CD8-positive, alpha-beta memory T cell (primary cell): ENCODE measurements at regions not wholly inside any gene's neighbourhood (a gene's known extent, or its start where the extent isn't known, plus 50 kb on each side); places are given as distances from the start of the nearest gene placed in this dataset.

Source experiments
- CTCF ChIA-PET: fragments of 350-600 bp; sonication (Branson Sonifier 250); formaldehyde crosslinking; loops from one replicate; lab custom pipeline; 2021; ENCODE audit warnings: antibody characterized with exemption; lab: Charles Lee
- POLR2A ChIA-PET: fragments of 350-600 bp; sonication (Branson Sonifier 250); formaldehyde crosslinking; loops from one replicate; lab custom pipeline; 2021; ENCODE audit warnings: antibody characterized with exemption; lab: Charles Lee
- DNase-seq, 5 donors: peaks; one replicate each; pipeline versions ENCODE4 v3.0.0 to v3.0.0-alpha.2; 2020 to 2022; ENCODE audit warnings: mixed read lengths in 1 of 5
- H3K27ac ChIP-seq: one replicate; pipeline ENCODE4 v1.7.0; 2013; ENCODE audit warnings: low read depth, mild to moderate bottlenecking, low read length, moderate library complexity
- H3K27me3 ChIP-seq: 2 replicates; pipeline ENCODE4 v1.7.0; 2013; ENCODE audit warnings: low read length, mild to moderate bottlenecking; ENCODE audit not compliant: insufficient read depth, poor library complexity, severe bottlenecking
- H3K36me3 ChIP-seq: 2 replicates; pipeline ENCODE4 v1.7.0; 2013; ENCODE audit warnings: mild to moderate bottlenecking, low read length, moderate library complexity; ENCODE audit not compliant: insufficient read depth
- H3K4me1 ChIP-seq: 2 replicates; pipeline ENCODE4 v1.7.0; 2013; ENCODE audit warnings: mild to moderate bottlenecking, low read length, moderate library complexity; ENCODE audit not compliant: insufficient read depth
- H3K4me3 ChIP-seq: 2 replicates; pipeline ENCODE4 v1.7.0; 2013; ENCODE audit warnings: mild to moderate bottlenecking, low read length
- H3K9me3 ChIP-seq: 2 replicates; pipeline ENCODE4 v1.7.0; 2013; ENCODE audit warnings: mild to moderate bottlenecking, low read length
- H3K27ac Mint-ChIP-seq, 8 donors: one replicate each; pipeline ENCODE4 v1.8.0; 2020 to 2021; ENCODE audit warnings: mixed read lengths in 8 of 8, mild to moderate bottlenecking in 6 of 8, inconsistent platforms in 3 of 8, moderate library complexity in 3 of 8
- H3K27me3 Mint-ChIP-seq, 2 donors: one replicate each; pipeline ENCODE4 v1.8.0; 2020 to 2021; ENCODE audit warnings: mixed read lengths in 2 of 2, mild to moderate bottlenecking in 1 of 2, moderate library complexity in 1 of 2
- H3K36me3 Mint-ChIP-seq, 3 donors: one replicate each; pipeline ENCODE4 v1.8.0; 2020 to 2021; ENCODE audit warnings: mixed read lengths in 3 of 3, inconsistent platforms in 1 of 3, mild to moderate bottlenecking in 1 of 3
- H3K4me1 Mint-ChIP-seq, 3 donors: one replicate each; pipeline ENCODE4 v1.8.0; 2020 to 2021; ENCODE audit warnings: mixed read lengths in 3 of 3, inconsistent platforms in 1 of 3, mild to moderate bottlenecking in 1 of 3
- H3K4me3 Mint-ChIP-seq, 7 donors: one replicate each; pipeline ENCODE4 v1.8.0; 2020 to 2021; ENCODE audit warnings: mixed read lengths in 7 of 7, mild to moderate bottlenecking in 6 of 7, moderate library complexity in 4 of 7, inconsistent platforms in 2 of 7
- H3K9me3 Mint-ChIP-seq, 5 donors: one replicate each; pipeline ENCODE4 v1.8.0; 2020 to 2022; ENCODE audit warnings: mixed read lengths in 5 of 5, mild to moderate bottlenecking in 3 of 5, moderate library complexity in 2 of 5, inconsistent platforms in 1 of 5

GRCh38 chr11:16609769-16610168, 128.7 kb upstream of the C11orf58 start:
- POLR2A ChIA-PET = no interaction called here
- H3K9me3 ChIP-seq = no peaks in the 10 kb centered on the region
- peaks cover 36% of the 10 kb centered on the region for H3K4me1 ChIP-seq
- H3K27me3 ChIP-seq = peaks cover 64% of the 10 kb centered on the region
- Mint-ChIP-seq H3K36me3 (peaks cover 0 to 2% (median 0%) of the 10 kb centered on the region in 3 donors), H3K4me1 (peaks cover 39 to 51% (median 50%) of the 10 kb centered on the region in 3 donors), H3K27ac (peak overlapping the region in 1 of 8 donors; percentile 24), H3K27me3 (peaks cover 39 to 46% of the 10 kb centered on the region in 2 donors), H3K9me3 (peaks cover 0 to 18% (median 14%) of the 10 kb centered on the region in 5 donors), H3K4me3 (peak overlapping the region in 1 of 7 donors; percentile 18)
- CTCF ChIA-PET = no interaction called here
- DNase-seq = no peak
- H3K36me3 ChIP-seq = no peaks in the 10 kb centered on the region
- H3K27ac ChIP-seq = no peak overlapping the region
- H3K4me3 ChIP-seq = no peak overlapping the region

- no peak overlapping the region for H3K27ac Mint-ChIP-seq
- peaks cover 37 to 48% (median 40%) of the 10 kb centered on the region in 3 donors for H3K4me1 Mint-ChIP-seq
- Histone ChIP-seq H3K27ac (no peak overlapping the region), H3K36me3 (no peaks in the 10 kb centered on the region), H3K4me3 (no peak overlapping the region), H3K9me3 (no peaks in the 10 kb centered on the region), H3K4me1 (peaks cover 34% of the 10 kb centered on the region), H3K27me3 (peaks cover 70% of the 10 kb centered on the region)
- H3K36me3 Mint-ChIP-seq = peaks cover 0 to 2% (median 0%) of the 10 kb centered on the region in 3 donors
- POLR2A ChIA-PET = no interaction called here
- peaks cover 0 to 18% (median 17%) of the 10 kb centered on the region in 5 donors for H3K9me3 Mint-ChIP-seq
- H3K4me3 Mint-ChIP-seq = no peak overlapping the region
- CTCF ChIA-PET = no interaction called here
- DNase-seq = no peak
- peaks cover 40 to 47% of the 10 kb centered on the region in 2 donors for H3K27me3 Mint-ChIP-seq
Measured at GRCh38 chr11:16607675-16608644, 130.5 kb upstream of the C11orf58 start.

- Histone ChIP-seq H3K27me3 (peaks cover 72% of the 10 kb centered on the region), H3K9me3 (no peaks in the 10 kb centered on the region), H3K27ac (no peak overlapping the region), H3K4me1 (peaks cover 29% of the 10 kb centered on the region), H3K36me3 (no peaks in the 10 kb centered on the region), H3K4me3 (peak overlapping the region; percentile 50)
- peaks cover 0 to 18% (median 11%) of the 10 kb centered on the region in 5 donors for H3K9me3 Mint-ChIP-seq
- peaks cover 0 to 3% (median 2%) of the 10 kb centered on the region in 3 donors for H3K36me3 Mint-ChIP-seq
- H3K4me1 Mint-ChIP-seq = peaks cover 30 to 40% (median 32%) of the 10 kb centered on the region in 3 donors
- no peak for DNase-seq
- ChIA-PET POLR2A (no interaction called here), CTCF (interaction anchor here (2.3 kb wide), 1 partner anchor 8 kb away, joined by 9 read pairs; no protein-coding TSS in a partner anchor)
- peaks cover 42 to 44% of the 10 kb centered on the region in 2 donors for H3K27me3 Mint-ChIP-seq
- peak overlapping the region in 6 of 7 donors; percentile 77 to 91 (median 82) for H3K4me3 Mint-ChIP-seq
- H3K27ac Mint-ChIP-seq = peak overlapping the region in 2 of 8 donors; percentile 58 to 79
Measured at GRCh38 chr11:16606784-16607674, 131.4 kb upstream of the C11orf58 start.

GRCh38 chr11:16605894-16606783, 132.3 kb upstream of the C11orf58 start:
- Mint-ChIP-seq H3K9me3 (peaks cover 0 to 13% (median 6%) of the 10 kb centered on the region in 5 donors), H3K36me3 (peaks cover 0 to 4% (median 2%) of the 10 kb centered on the region in 3 donors), H3K4me3 (peak overlapping the region; percentile 34 to 91 (median 80)), H3K27ac (peak overlapping the region in 4 of 8 donors; percentile 3 to 92 (median 68)), H3K4me1 (peaks cover 23 to 32% (median 28%) of the 10 kb centered on the region in 3 donors), H3K27me3 (peaks cover 34 to 51% of the 10 kb centered on the region in 2 donors)
- Histone ChIP-seq H3K4me3 (peak overlapping the region; percentile 50), H3K36me3 (no peaks in the 10 kb centered on the region), H3K27me3 (peaks cover 69% of the 10 kb centered on the region), H3K9me3 (no peaks in the 10 kb centered on the region), H3K4me1 (peaks cover 29% of the 10 kb centered on the region), H3K27ac (peak overlapping the region; percentile 31)
- CTCF ChIA-PET = interaction anchor here (1.2 to 2.3 kb wide), 2 partner anchors 9 to 33 kb away, joined by 3 to 9 read pairs; no protein-coding TSS in a partner anchor
- POLR2A ChIA-PET = no interaction called here
- DNase-seq = peak; percentile 47 to 80 (median 65)

GRCh38 chr11:16605389-16605893, 133.0 kb upstream of the C11orf58 start:
- H3K27ac Mint-ChIP-seq = peak overlapping the region in 1 of 8 donors; percentile 3
- peaks cover 29% of the 10 kb centered on the region for H3K4me1 ChIP-seq
- H3K27me3 ChIP-seq = peaks cover 62% of the 10 kb centered on the region
- peaks cover 23 to 32% (median 28%) of the 10 kb centered on the region in 3 donors for H3K4me1 Mint-ChIP-seq
- H3K9me3 Mint-ChIP-seq = peaks cover 0 to 13% (median 6%) of the 10 kb centered on the region in 5 donors
- no peaks in the 10 kb centered on the region for H3K36me3 ChIP-seq
- peak overlapping the region; percentile 50 for H3K4me3 ChIP-seq
- peak overlapping the region; percentile 31 for H3K27ac ChIP-seq
- DNase-seq = no peak
- no peaks in the 10 kb centered on the region for H3K9me3 ChIP-seq
- CTCF ChIA-PET = interaction anchor here (1.2 to 2.3 kb wide), 2 partner anchors 9 to 32 kb away, joined by 3 to 9 read pairs; no protein-coding TSS in a partner anchor
- peaks cover 36 to 58% of the 10 kb centered on the region in 2 donors for H3K27me3 Mint-ChIP-seq
- POLR2A ChIA-PET = no interaction called here
- peaks cover 0 to 4% (median 2%) of the 10 kb centered on the region in 3 donors for H3K36me3 Mint-ChIP-seq
- peak overlapping the region; percentile 34 to 91 (median 80) for H3K4me3 Mint-ChIP-seq

DNA sequence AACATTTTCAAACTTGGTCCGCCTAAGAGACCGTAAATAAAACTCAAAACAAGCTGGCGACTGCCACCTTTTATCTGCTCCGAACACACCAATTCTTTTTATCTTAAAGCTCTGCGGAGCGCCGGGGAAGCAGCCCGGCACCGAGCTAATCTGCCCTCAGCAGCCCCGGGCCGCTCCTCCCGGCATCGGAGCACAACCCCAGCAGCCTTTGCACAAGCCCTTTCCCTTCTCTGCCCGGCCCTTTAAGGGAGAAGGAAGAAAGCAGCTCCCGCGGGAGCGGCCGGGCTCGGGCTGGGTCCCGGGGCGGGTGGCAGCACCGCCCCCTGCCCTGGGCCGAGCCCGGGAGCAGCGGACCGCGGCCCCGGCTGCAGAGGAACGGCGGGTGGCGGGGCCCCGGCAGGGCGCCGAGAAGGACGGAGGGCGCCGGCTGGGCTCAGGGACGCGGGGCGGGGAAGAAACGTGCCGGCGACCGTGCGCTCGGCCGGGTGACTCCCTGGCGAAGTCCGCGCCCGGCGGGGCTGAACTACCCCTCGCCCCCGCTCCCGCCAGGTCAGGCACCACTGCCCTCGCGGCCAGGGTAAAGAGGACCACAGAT, 133.6 kb upstream of the C11orf58 start:
- Histone ChIP-seq H3K4me3 (peak overlapping the region; percentile 50), H3K36me3 (no peaks in the 10 kb centered on the region), H3K9me3 (no peaks in the 10 kb centered on the region), H3K4me1 (peaks cover 29% of the 10 kb centered on the region), H3K27ac (peak overlapping the region; percentile 31), H3K27me3 (peaks cover 57% of the 10 kb centered on the region)
- ChIA-PET CTCF (interaction anchor here (1.2 to 2.3 kb wide), 2 partner anchors 10 to 32 kb away, joined by 3 to 9 read pairs; no protein-coding TSS in a partner anchor), POLR2A (no interaction called here)
- H3K27me3 Mint-ChIP-seq = peaks cover 36 to 64% of the 10 kb centered on the region in 2 donors
- H3K4me3 Mint-ChIP-seq = peak overlapping the region in 6 of 7 donors; percentile 77 to 91 (median 82)
- H3K4me1 Mint-ChIP-seq = peaks cover 23 to 32% (median 28%) of the 10 kb centered on the region in 3 donors
- peak overlapping the region in 2 of 8 donors; percentile 27 to 43 for H3K27ac Mint-ChIP-seq
- peaks cover 0 to 4% (median 2%) of the 10 kb centered on the region in 3 donors for H3K36me3 Mint-ChIP-seq
- peaks cover 0 to 12% (median 6%) of the 10 kb centered on the region in 5 donors for H3K9me3 Mint-ChIP-seq
- no peak for DNase-seq
